OCI-M1 (cell line): ENCODE measurements at regions not wholly inside any gene's neighbourhood (a gene's known extent, or its start where the extent isn't known, plus 50 kb on each side); places are given as distances from the start of the nearest gene placed in this dataset.

Experiments used
- DNase-seq: peaks from one replicate; lab custom pipeline; 2025; lab: John Stamatoyannopoulos, UW

DNA sequence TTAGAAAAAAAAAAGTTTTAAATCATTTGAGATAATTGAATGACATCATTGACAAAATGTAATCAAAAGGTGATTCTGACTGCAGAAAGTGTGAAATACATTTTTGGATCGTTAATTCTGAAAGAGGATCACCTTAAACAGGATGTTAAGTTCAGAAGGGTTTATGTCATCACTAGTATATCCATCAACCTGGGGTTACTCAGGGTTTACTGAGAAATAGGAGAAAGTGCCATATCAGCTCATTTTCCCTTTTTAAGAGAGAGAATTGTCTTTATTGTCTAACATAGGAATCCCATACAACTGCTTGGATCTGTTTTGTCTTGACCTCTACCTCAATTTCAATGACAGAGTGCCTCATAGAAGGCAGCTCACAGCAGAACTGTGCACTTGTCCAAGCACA lies 466.1 kb upstream of the LINC00305 start:
- no peak for DNase-seq

DNA sequence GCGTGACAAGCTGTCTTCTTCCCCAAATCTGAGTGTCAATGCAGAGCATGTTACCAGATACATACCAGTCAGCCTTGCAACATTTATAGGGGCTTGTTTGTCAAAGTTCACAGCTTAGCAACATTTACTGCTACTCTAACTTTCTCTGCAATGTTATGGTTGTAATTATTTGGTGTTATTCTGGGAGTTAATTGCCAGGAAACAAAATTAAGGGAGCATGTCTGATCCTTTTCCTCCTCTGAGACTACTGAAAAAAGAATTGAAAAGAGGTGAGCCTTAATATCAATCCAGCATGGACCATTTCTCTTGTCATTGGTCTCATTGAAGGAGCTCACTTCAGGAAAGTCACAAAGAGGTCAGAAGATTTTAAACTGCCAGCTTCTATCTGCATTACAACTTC lies 465.6 kb upstream of the LINC00305 start:
- no peak for DNase-seq

DNA sequence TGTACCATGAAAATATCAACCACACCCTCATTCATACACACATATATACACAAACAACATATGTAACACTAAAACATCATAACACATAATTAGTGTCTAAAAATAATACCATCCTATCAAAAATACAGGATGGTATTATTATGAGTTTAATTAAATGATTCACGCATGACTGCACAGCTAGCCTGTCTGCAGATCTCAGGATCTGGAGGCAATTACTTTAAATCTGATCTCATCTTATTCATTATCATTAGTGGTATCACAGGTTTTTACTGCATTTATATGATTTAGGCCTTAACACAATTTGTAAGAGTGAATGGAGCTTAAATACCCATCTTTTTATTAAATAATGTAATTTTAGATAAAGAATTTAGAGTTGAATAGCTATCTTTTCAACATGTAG lies 443.4 kb upstream of the LINC00305 start:
- no peak for DNase-seq

DNA sequence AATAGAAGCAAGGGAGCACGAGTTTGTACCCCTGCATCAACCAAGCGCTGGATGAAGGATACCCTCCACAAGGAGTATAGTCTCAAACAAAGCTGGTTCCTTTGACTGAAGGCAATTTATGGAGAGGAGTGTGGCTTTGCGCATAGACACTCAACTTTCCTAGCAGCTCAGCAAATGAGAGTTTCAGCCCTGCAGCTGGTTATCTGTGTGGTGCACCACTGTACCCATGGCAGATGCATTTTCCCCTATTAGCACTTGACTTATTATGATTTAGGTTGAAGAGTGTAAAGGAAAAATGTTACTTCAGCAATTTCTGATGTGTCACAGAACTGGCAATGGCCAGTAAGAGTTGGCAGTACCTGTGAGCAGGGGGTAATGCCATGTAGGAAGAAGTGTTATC lies 440.1 kb upstream of the LINC00305 start:
- no peak for DNase-seq

DNA sequence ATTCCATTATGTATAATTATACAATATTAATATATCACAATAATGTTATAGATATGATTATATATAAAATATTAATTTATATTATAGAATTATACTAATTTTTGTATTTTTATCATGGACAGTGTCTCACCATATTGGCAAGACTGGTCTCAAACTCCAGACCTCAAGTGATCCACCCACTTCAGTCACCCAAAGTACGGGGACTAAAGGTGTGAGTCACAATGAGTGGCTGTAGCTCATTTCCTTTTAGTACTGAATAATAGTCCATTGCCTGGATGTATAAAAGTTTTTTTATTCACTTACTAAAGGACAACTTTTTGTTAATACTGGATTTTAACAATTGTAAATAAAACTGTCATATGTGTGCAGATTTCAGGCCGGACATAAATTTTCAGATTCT lies 417.6 kb upstream of the LINC00305 start:
- DNase-seq, result no peak

DNA sequence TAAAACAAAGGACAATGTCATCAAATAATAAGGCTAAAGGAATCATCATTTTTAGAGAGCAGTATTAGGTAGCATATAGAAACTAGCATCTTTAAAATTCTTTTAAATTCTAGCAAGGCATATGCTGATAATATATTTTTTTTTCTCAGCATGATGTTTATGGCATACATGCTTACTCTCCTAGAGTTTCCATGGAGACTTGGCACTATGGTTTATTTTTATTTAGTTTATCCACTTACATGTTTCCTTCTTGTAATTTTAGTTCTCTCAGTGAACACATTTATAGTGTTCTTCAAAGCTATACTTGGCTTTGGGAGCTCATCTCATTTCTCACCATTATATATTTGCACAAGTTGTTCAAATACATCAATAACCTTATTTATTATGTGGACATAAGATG lies 413.8 kb upstream of the LINC00305 start:
- no peak for DNase-seq

DNA sequence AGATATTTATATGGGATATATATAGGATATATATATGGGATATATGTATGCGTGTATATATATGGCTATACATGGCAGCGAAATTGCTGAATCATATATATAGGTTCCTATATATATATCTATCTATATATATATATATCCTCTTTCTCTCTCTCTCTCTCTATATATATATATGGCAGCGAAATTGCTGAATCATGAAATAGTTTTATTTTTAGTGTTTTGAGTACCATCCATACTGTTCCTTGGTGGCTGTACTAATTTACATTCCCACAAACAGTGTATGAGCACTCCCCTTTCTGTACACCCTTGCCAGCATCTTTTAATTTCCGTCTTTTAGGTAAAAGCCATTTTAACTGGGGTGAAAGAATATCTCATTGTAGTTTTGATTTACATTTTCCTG lies 397.6 kb upstream of the LINC00305 start:
- DNase-seq, result no peak

DNA sequence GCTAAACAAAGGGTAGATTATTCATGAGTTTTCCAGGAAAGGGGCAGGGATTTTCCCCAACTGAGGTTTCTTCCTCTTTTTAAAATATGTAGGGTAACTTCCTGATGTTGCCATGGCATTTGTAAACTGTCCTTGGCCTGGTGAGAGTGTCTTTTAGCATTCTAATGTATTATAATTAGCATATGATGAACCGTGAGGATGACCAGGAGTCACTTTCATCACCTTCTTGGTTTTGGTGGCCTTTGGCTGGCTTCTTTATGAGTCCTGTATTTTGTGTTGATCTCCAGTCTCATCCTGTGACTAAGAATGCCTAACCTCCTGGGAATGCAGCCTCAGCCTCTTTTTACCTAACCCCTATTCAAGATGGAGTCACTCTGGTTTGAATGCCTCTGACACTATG lies 391.0 kb upstream of the LINC00305 start:
- peak; percentile 59 for DNase-seq

DNA sequence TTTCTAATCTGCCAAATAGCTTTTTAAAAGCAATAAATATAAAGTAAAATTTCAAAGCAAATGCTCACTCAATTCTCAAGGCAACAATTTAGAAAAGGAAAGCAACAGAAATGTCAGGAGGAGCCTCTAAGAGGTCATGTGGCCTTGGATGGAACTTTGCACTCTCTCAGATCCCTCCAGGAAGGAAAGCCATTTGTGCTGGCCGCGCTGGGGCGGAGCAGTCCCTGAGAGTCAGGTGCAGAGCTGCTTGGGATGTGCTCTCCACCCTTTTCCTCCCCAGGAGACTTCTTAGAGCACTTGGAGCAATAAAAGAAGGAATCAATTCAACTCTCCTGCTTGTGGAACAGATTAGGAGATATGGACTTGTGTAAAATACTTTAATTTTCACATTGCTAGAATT lies 379.8 kb upstream of the LINC00305 start:
- DNase-seq, result no peak

DNA sequence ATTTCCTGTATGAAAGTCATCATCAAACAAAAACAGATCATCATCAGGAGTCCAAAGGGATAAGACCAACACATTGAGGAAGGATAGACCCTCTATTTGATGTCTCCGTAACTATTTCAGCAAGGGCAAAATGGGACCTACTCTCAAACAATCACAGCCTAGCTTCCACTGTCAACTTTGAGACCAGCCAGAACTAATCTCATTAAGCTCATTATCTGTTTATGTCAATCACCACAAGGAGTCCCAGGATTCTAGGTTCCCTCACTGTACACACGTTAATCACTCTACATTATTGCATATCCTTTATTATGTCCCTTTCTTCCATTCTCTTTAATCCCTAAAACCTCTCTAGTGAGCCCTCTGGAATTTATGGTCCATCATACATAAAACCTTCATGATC lies 370.3 kb upstream of the LINC00305 start:
- no peak for DNase-seq

DNA sequence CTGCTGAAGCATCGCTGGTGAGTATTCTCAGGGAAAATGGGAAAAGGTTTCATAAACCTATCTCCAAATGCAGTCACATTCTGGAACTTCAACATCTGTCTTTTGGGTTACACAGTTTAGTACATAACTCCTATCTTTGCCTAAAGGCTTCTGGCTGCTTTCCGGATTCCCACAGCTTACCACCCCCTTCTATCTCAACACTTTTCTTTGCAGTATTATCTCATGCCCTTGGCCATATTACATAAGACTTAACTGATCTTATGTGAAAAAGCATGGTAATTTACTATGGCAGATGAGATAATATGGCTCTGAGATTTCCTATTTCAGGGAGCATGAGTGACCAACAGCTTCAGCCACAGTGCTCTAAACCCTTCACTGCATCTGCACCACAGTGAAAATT lies 369.3 kb upstream of the LINC00305 start:
- DNase-seq, result no peak

DNA sequence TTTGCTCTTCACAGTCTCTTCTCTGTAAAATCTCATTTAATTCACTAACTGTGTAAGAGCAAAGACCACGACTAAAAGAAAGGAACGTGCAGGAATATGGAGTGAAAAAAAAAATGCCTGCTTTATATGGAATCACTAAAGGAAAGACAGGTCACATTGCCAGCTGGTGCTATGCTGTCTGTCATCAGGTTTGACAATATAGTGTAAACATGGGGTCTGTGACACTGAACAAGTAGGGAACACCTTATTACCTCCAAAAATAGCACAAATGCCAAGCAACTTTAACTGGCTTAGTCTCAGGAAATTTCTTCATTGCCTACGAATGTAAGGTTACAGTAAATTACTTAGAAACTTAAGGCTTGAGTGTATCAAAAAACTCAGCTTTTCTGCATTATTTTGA lies 364.5 kb upstream of the LINC00305 start:
- DNase-seq, result no peak

DNA sequence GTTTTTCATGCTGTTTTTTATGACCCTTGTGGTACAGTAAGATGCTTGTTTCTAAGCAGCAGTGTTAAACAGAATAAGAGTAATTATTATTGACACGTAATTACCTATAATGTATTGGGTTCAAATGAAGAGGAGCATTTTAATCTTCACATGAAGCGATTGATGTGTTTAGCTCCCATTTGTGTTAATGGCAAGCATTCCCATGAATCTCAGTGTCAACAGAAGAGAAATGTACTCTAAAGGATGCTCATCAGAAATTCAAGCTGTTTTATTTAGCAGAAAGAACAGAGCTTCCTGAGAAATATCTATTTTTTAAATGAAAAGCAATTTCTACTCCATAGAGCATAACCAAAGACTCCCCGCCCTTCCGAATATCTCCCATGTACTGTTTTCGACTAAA lies 341.3 kb upstream of the LINC00305 start:
- no peak for DNase-seq

DNA sequence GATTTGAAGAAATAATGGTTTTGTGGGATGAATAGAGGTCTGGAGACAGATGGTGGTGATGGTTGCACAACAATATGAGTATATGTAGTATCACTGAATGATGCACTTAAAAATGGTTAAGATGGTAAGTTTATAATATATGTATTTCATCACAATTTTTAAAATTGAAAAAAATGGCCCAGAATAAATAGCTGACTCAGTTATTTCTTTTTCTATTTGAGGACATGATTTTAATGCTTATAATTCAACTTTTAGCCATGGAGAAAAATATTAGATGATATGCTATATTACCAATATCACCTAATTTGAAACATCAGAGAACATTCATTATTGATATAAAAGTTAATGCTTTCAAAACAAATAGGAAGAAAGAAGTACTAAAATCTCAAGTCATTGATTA lies 339.8 kb upstream of the LINC00305 start:
- DNase-seq, result no peak

DNA sequence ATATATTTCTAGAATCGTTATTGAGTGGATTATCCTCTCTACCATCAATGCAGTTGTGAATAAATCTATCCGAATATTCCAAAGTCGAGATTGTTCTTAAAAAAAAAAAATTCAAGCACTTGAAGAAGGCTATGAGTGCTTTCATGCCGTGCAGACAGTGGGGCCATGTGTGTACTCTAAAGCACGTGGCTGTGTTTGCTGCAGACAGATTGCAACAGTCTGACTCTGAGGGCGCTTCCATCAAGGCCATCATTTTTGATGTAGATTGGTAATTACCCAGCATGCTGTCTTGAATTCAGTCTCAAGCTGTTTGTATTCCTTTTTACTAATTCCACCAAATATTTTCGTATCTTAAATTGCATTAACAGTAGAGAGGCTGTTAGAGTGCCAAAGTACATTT lies 325.9 kb upstream of the LINC00305 start:
- DNase-seq, result no peak

DNA sequence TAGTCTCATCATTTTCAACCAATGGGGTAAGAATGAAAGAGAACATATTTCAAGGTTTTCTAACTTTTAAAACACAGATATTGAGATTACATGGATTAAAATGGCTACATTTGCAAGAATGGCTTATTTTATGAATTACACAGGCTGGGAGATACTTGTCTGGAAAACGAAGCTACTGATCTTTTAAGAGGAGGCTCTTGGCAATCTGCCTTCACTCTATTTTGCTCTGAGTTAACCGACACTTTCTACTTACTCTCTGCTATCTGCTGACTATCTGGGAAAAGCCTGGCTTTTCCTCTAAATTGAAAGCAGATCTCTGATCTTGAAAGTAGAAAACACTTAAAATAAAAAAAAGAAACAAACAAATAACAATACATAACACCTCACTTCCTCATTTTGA lies 325.4 kb upstream of the LINC00305 start:
- DNase-seq, result peak; percentile 18

DNA sequence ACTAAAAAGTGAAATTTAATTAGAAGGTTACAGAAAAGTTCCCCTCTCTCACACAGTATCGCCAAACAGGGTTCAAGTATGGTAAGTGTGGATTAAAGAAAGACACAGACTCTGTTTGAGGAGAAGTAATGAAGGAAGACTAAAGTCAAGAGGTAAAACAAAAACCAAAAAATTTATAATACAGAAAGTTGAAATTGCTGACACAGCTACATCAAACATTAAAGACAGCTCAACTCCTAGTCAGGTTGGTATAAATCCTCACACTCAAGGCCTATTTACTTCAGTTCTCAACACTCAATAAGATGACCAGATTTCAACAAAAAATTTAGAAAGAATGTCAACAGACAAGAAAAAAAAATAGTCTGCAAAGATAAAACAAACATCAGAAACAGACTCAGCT lies 300.5 kb upstream of the LINC00305 start:
- DNase-seq, result no peak

DNA sequence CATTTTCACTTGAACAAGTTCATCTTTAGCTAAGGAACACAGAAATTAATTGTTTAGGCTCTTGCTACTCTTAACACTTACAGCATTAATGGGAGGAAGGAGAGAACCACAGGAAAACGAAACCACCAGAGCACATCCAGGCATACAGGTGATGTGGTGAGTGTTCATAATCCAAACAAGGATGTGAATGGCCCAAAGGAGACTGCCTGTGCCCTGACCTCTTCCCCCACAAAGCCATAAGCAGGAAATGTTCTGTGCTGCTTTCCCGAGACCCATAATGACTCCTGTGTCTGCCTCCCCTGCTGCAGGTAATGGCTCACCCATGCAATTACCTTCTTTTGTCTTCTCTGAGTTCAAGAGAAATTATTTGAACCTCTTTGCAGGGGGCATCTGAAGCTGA lies 295.9 kb upstream of the LINC00305 start:
- DNase-seq, result no peak

DNA sequence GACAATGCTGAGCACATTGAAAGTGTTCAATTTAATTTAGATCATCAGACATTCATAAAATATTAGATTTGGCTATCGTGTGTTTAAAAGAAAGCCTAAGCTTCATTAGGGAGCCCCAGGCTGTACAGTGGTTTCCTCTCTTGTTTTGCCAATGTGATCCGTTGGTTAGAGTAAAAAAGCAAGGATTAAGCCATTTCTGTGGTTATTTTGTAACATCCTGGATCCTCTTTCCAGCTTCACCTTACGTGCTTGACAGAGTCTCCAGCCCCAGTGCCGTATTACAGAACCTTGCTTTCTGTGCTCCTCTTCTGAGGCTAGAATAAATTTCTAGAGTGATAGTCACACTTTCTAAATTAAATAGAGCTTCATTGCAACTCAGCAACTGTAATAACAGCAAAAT lies 289.3 kb upstream of the LINC00305 start:
- no peak for DNase-seq

DNA sequence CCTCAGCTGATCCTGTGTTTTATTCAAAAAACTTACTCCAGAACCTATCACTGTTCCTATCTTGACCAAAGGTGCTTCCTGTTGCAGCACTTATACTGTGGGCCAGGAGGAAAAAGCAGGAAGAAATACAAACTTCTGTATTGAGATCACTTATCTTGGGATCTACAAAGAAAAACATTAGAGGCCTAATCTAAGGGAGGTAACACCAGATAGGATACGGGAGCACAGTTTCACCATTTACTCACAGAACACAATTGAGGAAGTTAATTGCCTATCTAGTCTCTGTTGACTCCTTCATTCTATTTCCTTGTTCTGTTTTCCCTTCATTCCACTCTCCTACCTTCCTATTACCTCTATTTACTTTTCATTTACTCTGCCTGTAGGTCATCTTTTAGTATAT lies 287.2 kb upstream of the LINC00305 start:
- peak; percentile 18 for DNase-seq

DNA sequence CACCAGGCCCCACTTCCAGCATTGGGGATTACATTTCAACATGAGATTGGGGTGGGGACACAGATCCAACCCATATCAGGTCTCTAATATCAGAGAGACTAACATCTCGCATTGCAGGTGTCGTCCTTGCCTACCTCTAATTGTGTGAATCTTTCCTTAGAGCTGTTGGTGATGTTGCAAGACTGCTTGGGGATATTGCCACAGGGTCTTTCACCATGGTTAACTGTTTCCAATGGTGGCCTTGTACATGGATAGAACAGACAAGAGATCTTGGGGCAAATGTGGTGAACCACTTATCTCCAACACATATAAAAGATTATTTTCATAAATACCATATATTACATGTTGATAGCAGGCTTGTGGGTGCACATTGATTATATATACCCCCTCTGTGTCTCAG lies 270.3 kb upstream of the LINC00305 start:
- no peak for DNase-seq

DNA sequence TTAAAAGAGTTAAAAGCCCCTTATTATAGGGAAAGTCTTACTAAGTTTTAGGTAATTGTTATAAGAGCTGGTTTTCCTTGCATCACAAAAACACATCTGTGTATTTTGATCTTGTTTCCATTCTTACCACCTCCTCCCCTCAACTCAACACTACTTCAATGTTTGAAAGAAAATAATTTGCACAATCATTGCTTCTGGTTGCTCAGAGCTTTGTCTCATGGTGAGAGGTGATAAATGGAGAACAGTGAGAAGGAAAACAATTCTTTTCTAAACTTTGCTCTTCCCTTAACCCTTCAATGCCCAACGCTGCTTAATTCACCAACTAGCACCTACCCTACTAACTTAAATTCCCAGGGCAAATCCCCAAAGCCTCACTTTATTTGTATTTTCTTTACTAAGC lies 268.1 kb upstream of the LINC00305 start:
- DNase-seq, result no peak

DNA sequence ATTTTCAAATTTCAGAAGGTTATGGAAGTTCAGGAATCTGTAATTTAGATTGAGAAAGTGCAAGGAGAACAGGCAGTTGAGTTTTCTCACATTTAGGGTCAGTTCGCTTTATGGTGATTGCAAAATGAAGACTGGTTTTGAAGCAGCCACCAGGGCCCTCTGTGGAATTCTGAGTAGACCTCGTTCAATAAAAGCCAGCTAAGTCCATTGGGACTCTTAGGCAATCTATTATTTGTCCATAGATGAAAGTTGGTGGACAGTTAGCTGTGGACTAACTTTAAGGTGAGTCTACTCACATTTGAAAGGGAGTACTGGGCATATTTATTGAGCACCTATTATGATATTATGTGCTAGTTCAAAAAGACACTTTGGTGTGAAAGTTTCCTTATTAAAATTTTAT lies 266.3 kb upstream of the LINC00305 start:
- DNase-seq, result no peak

DNA sequence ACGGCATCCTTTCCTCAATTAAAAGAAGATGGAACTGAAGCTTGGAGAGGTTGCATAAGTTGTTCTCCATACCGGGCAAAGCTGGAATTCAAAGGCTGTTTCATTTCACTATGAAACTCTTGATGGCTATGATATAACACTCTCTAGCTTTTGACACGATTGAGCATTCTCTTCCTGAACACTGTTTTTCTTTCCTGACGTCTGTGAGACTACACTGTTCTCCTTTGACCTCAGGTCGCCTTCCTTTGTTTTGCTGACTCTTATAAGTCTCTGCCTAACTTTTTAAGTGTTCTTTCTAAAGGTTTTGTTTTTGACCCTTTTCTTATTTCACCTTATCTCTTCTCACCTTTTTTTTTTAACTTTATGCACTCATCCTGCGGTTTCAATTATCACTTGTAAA lies 261.8 kb upstream of the LINC00305 start:
- no peak for DNase-seq

DNA sequence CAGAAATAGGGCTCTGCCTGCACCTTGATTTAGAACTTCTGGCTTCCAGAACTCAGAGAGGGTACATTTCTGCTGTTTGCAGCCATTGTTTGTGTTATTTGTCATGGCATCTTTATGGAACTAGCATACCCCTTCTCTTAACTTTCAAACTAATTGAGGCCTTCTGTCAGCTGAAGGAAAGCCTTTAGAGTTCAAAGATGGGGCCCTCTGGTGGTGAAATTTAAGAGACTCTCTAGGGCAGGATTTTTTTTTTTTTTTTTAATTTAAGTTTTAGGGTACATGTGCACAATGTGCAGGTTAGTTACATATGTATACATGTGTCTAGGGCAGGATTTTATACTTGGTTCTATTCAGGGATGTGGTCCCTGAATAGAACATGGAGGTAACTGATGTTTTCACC lies 260.6 kb upstream of the LINC00305 start:
- DNase-seq, result peak; percentile 47
